ENCODE measurements at regions not wholly inside any gene's neighbourhood (a gene's known extent, or its start where the extent isn't known, plus 50 kb on each side); places are given as distances from the start of the nearest gene placed in this dataset.
A peak's percentile ranks its signal among the peaks of the same experiment; 100 is the strongest.

GRCh38 chr2:128591022-128591860 lies 272.6 kb upstream of the HS6ST1 start (continued):
- TF ChIP-seq NR3C1 (CRISPR knock-in tag; conservative IDR thresholded peaks at IDR 0.05; ENCODE audit: low read depth) (no peak), ZNF263 (CRISPR knock-in tag; IDR thresholded peaks at IDR 0.05; ENCODE audit: low read depth) (no peak)

GRCh38 chr2:128591861-128592822 lies 273.5 kb upstream of the HS6ST1 start:
- Mint-ChIP-seq H3K27me3 (ENCODE audit: low read depth) (no peaks in the 10 kb centered on the region), H3K36me3 (no peaks in the 10 kb centered on the region), H3K9me3 (no peaks in the 10 kb centered on the region), H3K27ac (no peak overlapping the region), H3K4me1 (peaks cover 12% of the 10 kb centered on the region), H3K4me3 (no peak overlapping the region)
- POLR2A ChIA-PET, result no interaction called here
- DNase-seq (ENCODE audit: low spot score), result peak; percentile 34
- CTCF ChIA-PET, result interaction anchor here (0.6 to 1.0 kb wide), 4 partner anchors 41 to 144 kb away, joined by 3 to 5 read pairs (median 4); no protein-coding TSS in a partner anchor
- peak; percentile 79 for ATAC-seq
- TF ChIP-seq SP1 (CRISPR knock-in tag; conservative IDR thresholded peaks at IDR 0.05) (0 out of 2 replicates have a peak, but pooled peaks have one; percentile 19), E2F4 (CRISPR knock-in tag; IDR thresholded peaks at IDR 0.05; ENCODE audit: borderline replicate concordance, low read depth) (no peak)

- CTCF ChIA-PET, result interaction anchor here (1.0 to 1.7 kb wide), 2 partner anchors 51 to 88 kb away, joined by 4 to 6 read pairs; no protein-coding TSS in a partner anchor
- POLR2A ChIA-PET, result no interaction called here
- no peak for ATAC-seq
- no peak for DNase-seq (ENCODE audit: low spot score)
- no peaks in the 10 kb centered on the region for H3K27me3 Mint-ChIP-seq (ENCODE audit: low read depth)
- H3K4me3 Mint-ChIP-seq, result no peak overlapping the region
- no peak overlapping the region for H3K27ac Mint-ChIP-seq
- TF ChIP-seq IRF2 (CRISPR knock-in tag; IDR thresholded peaks at IDR 0.05; ENCODE audit: borderline replicate concordance, low read depth), result no peak
- no peak for TF ChIP-seq KAT7 (CRISPR knock-in tag; IDR thresholded peaks at IDR 0.05; ENCODE audit: borderline replicate concordance)
- peaks cover 12% of the 10 kb centered on the region for H3K4me1 Mint-ChIP-seq
- no peaks in the 10 kb centered on the region for H3K36me3 Mint-ChIP-seq
- no peaks in the 10 kb centered on the region for H3K9me3 Mint-ChIP-seq
Measured at GRCh38 chr2:128593518-128593878, 274.8 kb upstream of the HS6ST1 start.

- ChIA-PET POLR2A (no interaction called here), CTCF (interaction anchor here (1.0 to 1.7 kb wide), 2 partner anchors 51 to 87 kb away, joined by 4 to 6 read pairs; no protein-coding TSS in a partner anchor)
- H3K36me3 Mint-ChIP-seq, result no peaks in the 10 kb centered on the region
- peaks cover 12% of the 10 kb centered on the region for H3K4me1 Mint-ChIP-seq
- H3K27ac Mint-ChIP-seq, result no peak overlapping the region
- no peak overlapping the region for H3K4me3 Mint-ChIP-seq
- H3K27me3 Mint-ChIP-seq (ENCODE audit: low read depth), result no peaks in the 10 kb centered on the region
- H3K9me3 Mint-ChIP-seq, result no peaks in the 10 kb centered on the region
- ATAC-seq, result no peak
- no peak for DNase-seq (ENCODE audit: low spot score)
- no peak for TF ChIP-seq ARID4B (CRISPR knock-in tag; IDR thresholded peaks at IDR 0.05; ENCODE audit: borderline replicate concordance)
- no peak for TF ChIP-seq KAT7 (CRISPR knock-in tag; IDR thresholded peaks at IDR 0.05; ENCODE audit: borderline replicate concordance)
- no peak for TF ChIP-seq ERG (CRISPR knock-in tag; IDR thresholded peaks at IDR 0.05)
- no peak for TF ChIP-seq TCF7 (CRISPR knock-in tag; IDR thresholded peaks at IDR 0.05; ENCODE audit: low read depth)
- TF ChIP-seq AFF4 (CRISPR knock-in tag; IDR thresholded peaks at IDR 0.05; ENCODE audit: borderline replicate concordance), result no peak
- TF ChIP-seq GRHL2 (CRISPR knock-in tag; IDR thresholded peaks at IDR 0.05; ENCODE audit: insufficient replicate concordance, severe bottlenecking), result no peak
Measured at GRCh38 chr2:128593879-128594650, 275.4 kb upstream of the HS6ST1 start.
